OCI-LY1 (cell line): ENCODE measurements at regions not wholly inside any gene's neighbourhood (a gene's known extent, or its start where the extent isn't known, plus 50 kb on each side); places are given as distances from the start of the nearest gene placed in this dataset.

Source experiments
- CTCF ChIP-seq: fragments of 200-600 bp; sonication (generic), shearing (Covaris generic); IDR thresholded peaks from 2 replicates; pipeline ENCODE4 v1.5.1; 2017; ENCODE audit warnings: mild to moderate bottlenecking, antibody characterized with exemption, low read length, moderate library complexity, mixed read lengths
- EZH2 ChIP-seq: fragments of 200-600 bp; sonication (generic), shearing (Covaris generic); IDR thresholded peaks from 2 replicates; pipeline ENCODE4 v1.8.0; 2017; ENCODE audit warnings: borderline replicate concordance, mixed run types, mild to moderate bottlenecking, antibody characterized with exemption, low read length, moderate library complexity, mixed read lengths

DNA sequence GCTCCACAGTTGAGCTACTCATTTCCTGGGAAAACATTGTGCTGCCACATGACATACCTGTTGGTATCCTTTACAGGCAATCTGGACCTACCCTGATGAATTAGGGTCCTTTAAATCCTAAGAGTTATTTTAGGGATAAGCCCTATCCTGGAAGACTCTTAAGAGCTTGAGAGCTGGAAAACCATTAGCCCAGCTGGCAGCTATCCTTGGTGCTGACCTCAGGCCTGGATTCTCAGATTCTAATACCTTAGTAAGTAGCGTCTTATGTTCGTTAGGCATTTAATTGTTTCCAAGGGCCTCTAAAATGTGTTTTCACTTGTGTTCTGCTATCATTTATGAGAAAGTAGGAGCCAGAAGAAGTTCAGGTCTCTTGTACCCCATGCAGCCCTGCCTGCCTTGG is 93.0 kb upstream of the SORCS3 start:
- TF ChIP-seq EZH2 (no peak), CTCF (no peak)
